ENCODE measurements at regions not wholly inside any gene's neighbourhood (a gene's known extent, or its start where the extent isn't known, plus 50 kb on each side); places are given as distances from the start of the nearest gene placed in this dataset.
"Not testable (repeated sequence)": the region's sequence is repeated elsewhere in the genome, so short reads cannot be mapped to it uniquely, and the experiment has no call there.

DNA sequence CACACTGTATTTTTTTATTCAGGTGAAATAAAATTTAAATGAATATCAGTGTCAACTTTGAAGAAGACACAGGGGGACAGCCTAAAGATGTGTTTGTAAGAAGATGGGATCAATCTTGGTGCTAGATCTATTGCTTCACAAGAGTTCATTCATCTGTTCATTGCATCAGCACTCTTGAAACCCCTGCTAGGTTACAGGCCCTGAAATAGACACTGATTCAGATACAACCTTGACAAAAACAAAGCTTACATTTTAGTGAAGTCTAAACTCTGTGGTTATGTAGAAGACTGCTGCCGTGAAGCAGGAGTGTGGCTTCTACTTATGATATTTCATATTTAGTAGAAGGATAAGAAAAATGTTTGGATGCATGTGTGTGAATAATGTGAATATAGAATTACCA, 215.9 kb upstream of the LRRC61 start:
- not testable (repeated sequence) for DNase-seq (ENCODE audit: low spot score)

DNA sequence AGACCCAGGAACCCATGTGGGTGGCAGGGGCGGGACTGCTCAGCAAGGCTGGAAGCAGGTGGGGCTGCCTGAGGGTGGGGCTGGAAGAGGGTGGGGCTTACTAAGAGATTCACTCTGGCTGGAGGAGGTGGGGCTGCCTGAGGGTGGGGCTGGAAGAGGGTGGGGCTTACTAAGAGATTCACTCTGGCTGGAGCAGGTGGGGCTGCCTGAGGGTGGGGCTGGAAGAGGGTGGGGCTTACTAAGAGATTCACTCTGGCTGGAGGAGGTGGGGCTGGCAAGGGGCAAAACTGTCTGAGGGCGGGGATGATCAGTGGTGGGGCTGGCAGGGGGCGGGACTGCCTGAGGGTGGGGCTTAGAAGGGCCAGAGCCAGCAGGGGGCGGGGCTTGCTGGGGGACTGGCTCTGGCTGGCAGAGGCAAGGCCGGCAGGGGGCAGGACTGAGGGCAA, 212.8 kb upstream of the LRRC61 start:
- not testable (repeated sequence) for DNase-seq (ENCODE audit: low spot score)

DNA sequence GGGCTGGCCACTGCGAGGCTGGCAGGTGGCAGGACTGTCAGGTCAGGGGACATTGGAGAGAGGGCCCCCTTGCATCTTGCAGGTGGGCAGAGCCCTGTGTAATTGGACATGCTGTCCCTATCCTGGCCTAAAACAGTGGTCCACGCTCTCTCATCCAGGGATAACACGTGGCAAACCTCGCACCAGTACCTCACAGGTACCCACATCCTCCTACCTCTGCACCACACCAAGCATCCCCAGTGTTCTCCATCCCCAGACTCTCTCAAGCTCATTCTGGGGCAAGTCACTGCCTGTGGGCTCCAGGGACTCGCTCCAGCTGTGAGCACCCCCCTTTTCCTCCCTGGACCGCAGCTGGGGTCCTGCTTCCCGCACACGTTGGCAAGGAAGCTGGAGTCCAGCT, 212.3 kb upstream of the LRRC61 start:
- DNase-seq (ENCODE audit: low spot score) = not testable (repeated sequence)

DNA sequence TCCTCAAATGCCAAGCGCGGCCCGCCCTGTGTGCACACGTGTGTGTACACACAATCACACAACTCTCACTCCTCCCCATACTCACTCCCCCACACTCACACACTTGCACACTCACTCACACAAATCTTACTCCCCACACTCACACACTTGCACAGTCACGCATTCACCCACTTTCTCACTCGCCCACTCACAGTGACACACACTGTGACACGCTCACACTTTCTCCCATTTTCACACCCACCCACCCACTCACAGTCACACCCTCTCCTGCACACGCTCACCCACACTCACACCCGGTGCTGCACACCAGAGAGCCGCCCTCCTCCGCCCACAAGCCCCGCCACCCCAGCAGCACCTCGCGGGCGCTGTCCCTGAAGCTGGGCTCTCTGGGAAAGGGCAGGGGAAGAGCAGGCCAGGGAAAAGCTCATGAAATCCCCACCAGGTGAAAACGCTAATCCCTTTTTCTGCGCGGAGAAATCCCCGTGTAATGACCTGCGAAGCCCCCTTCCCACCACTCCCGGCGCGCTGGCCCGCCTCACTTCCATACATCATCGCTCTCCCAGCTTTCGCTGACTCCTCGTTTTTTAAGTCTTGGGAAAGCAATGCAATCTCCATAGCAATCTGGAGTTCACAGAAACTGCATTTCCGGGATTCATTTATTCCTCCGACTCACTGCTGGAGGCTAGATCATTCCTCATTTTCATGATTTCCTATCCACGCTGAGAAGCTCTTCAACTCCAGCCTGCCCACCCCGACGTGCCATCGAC, 211.6 kb upstream of the LRRC61 start:
- DNase-seq (ENCODE audit: low spot score) = not testable (repeated sequence)

DNA sequence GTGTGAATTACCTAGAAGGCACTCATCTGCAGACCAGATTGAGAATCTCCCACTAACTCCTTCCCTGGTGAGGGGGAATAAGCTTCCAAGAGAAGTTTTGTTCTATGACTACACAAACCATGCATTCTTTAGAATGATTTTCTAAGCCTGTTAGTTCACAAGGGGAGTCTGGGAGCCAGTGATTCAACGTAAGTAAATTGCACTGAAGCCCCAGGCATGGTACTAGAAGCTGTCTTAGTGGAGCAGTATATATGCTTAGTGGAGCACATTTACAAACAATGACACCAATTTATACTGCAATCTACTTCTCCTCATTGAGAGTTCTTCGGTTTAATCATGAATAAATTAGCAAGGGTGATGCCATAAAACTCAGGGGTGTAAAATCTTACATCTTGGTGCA, 209.9 kb upstream of the LRRC61 start:
- DNase-seq (ENCODE audit: low spot score) = not testable (repeated sequence)

DNA sequence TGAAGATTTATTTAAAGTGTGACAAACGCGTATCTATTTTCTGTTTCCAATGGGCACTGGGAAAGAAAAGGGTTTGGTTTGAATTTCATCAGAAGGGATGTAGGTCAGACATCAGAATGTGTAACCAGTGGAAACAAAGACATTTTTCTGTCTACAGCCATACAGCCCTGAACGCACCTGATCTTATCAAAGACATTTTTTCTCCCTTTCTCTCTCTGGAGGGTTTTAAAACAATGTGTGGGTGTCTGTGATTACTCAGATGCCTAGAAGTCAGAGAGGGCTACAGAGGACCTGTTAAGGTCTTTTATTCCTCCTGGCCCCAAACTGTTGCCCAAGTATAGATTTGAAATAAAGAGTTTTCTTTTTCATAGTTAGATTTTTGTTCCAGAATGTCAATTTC, 208.6 kb upstream of the LRRC61 start:
- not testable (repeated sequence) for DNase-seq (ENCODE audit: low spot score)

DNA sequence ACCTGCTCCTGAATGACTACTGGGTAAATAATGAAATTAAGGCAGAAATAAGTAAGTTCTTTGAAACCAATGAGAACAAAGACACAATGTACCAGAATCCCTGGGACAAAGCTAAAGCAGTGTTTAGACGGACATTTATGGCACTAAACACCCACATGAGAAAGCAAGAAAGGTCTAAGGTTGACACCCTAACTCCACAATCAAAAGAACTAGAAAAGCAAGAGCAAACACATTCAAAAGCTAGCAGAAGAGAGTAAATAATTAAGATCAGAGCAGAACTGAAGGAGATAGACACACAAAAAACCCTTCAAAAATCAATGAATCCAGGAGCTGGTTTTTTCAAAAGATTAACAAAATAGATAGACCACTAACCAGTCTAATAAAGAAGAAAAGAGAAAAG, 203.2 kb upstream of the LRRC61 start:
- DNase-seq (ENCODE audit: low spot score) = not testable (repeated sequence)

DNA sequence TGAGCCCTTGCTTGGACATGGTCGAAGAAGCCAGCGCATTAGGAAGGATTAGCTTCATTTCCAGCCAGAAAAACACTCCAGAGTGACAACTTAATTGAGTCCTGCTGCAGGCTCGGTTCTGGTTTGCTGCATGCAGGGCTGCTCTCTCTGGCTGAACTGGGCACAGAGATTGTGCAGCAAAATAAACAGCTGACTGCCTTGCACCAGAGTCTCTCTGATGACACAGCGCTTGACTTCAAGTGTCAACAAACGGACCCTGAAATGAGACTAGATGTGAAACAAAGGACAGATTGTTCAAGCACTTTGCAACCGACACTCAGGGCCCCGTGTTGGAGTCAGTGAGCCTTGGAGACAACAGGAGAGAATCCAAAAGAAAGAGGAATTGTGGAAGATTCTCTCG, 197.3 kb upstream of the LRRC61 start:
- not testable (repeated sequence) for DNase-seq (ENCODE audit: low spot score)

DNA sequence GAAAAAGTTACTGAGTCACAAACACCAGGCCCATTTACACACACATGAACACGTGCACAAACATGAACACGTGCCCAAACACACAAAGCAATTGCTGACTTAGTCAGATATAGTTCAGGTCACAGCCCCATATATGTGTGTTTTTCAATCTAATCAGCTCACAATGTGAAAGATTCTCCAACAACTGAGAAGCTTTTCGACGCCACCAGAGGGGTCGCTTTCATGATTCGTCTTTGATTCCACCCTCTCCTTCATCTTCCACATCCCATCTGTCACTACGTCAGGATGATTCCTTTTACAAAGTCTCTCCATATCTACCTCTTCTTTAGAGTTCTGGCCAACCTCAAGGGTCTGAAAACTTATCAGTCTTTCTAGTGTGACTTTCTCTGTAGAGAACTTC, 188.7 kb upstream of the LRRC61 start:
- DNase-seq (ENCODE audit: low spot score) = not testable (repeated sequence)

DNA sequence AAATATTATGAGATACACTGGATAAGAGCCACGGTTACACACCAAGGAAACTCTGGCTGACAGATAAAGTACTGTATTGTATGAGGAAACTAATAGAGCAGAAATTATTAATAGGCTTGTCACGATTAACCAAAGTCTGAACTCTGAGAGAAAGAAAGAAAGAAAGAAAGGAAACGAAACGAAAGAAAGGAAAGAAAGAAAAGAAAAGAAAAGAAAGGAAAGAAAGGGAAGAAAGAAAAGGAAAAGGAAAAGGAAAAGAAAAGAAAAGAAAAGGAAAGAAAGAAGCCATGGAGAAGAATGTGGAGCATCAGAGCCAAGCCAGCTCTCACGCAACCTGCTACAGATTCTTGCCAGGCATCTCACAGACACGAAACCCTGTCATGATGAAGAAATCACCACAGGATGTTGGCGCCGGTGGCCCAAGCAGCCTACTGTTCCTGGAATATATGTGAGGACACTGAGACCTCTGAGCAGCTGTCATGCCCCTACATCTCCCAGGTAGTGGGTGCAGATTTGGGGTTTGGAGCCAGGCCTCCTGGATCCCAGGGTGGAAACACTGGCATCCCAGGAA, 187.4 kb upstream of the LRRC61 start:
- DNase-seq (ENCODE audit: low spot score) = not testable (repeated sequence)

DNA sequence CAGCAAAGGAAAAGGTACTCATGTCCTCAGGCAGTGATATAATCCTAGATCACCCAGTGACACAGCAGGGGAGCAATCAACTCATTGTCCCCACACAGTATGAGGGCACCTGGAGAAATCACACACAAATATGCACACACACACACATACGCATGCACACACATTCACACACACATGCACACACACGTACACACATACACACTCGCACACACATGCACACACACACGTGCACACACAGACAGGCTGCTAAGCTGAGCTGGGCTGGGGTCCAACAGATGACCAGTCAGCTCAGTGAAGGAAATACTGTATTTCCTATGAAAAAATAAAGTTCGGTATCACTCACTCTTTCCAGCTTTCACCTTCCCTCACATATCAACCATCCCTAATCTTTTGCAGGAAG, 183.3 kb upstream of the LRRC61 start:
- not testable (repeated sequence) for DNase-seq (ENCODE audit: low spot score)

DNA sequence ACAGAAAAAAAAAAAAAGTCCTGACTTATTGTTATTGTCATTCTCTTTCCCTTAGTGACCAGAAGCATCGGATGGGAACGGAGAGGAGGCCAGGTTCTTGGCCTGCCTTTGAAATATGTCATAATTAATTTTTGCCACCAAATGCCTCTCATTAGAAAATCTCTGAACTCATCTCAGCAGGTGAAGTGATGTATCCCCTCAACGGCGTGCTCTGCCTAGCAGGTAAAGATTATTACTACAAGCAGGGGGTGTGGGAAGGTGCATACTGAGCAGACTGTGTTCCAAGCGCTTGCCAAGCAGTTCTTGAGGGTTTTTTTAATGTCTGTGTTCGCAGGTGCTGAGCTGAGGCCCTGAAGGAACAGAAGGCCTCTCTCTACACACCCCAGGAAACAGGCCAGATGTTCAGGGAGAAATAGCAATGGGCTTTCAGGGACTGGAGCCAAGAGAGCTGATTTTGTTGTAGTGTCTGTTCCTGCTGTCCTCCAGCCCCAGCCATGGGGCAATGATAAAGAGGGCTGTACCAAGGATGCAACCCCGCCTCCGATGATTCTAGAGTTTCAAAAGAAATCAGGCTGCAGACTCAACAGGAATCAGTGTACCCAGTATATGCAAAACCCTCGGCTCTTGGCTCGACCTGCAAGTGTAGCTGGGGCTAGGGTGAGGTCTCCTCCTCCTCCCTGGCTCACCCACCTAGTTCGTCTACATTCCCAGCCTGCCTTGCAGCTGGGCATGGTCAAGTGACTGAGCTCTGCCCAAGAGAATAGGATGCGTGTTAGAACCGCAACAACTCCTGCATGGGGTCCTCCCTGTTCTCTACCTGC, 181.4 kb upstream of the LRRC61 start:
- not testable (repeated sequence) for DNase-seq (ENCODE audit: low spot score)

DNA sequence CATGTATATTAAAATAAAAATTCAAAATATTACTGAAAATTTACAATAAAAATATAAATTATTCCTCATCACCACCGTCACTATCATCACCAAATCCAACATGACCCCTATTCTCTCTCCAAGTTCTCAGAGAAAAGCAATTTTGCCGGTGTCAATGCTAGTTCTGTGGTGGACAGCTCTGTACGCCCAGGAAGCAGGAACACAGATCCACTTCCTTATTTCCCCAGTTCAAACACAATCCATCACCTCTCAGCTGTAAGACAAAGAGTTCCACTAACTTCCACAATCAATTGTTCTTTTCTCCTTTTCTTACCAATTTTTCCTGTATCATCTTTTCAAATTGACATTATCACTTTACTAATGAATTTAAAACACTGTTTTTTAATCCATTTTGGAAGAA, 177.0 kb upstream of the LRRC61 start:
- not testable (repeated sequence) for DNase-seq (ENCODE audit: low spot score)

DNA sequence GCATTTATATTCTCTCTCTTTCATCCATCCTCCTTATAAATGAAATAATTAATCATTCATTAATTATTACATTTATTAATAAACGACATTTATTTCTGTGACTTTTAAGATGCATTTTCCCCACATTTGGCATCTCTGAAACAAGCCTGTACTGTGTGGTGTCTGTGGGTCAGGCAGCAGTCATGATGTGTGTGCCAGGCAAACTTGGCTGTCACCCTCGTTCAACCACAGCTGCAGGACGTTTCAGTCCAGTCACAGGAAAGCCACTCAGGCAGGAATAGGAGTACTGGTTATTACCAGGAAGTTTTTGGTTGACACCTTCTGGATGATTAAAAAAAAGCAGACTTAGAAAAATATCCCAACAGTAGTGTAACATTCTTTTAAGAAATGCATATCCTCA, 175.6 kb upstream of the LRRC61 start:
- DNase-seq (ENCODE audit: low spot score) = not testable (repeated sequence)

DNA sequence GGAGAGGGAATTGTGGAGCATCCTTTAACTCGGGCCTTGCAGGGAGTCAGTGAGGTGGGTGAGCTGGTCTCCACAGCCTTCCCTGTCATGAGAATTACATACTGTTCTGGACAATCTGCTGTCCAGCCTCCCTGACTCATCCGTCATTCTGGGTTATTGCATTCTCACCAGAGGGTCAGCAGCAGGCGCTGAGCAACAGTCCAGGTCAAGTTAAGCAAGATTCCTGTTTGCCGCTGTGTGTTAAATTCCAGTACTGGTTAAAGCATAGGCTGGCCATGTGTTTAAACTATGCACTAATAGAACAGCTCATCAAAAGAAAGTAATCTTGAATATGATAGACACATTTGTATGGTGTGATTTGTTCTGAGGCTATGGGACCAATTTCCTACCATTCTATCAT, 167.1 kb upstream of the LRRC61 start:
- DNase-seq (ENCODE audit: low spot score) = not testable (repeated sequence)

DNA sequence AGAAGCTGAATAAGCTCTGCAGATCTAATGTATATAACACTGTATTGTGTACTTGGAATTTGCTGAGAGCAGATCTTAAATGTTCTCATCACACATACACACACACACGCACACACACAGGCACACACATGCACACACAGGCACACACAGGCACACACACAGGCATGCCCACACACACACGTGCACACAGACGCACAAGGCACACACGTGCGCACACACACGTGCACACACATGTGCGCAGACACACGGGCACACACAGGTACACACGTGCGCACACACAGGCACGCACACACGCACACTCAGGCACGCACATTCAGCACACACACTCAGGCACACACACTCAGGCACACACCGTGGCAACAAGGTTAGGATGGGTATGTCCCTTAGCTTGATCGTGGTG, 164.5 kb upstream of the LRRC61 start:
- DNase-seq (ENCODE audit: low spot score) = not testable (repeated sequence)

DNA sequence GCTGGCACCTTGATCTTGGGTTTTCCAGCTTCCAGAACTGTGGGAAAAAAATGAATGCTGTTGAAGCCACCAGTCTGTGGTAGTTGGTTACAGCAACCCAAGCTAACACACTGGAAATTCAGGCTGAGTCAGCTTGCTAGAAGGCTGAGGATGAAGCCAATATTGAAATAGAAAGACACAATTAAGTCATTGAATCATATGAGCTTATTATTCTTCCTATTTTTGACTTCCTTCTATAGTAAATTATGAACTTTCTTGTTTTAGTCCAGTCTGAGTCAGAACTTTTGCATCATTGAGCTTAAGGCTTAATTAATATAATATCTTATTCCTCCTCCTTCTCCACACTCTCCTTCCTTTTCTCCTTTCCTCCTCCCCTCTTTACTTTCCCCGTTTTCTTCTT, 153.6 kb upstream of the LRRC61 start:
- not testable (repeated sequence) for DNase-seq (ENCODE audit: low spot score)

DNA sequence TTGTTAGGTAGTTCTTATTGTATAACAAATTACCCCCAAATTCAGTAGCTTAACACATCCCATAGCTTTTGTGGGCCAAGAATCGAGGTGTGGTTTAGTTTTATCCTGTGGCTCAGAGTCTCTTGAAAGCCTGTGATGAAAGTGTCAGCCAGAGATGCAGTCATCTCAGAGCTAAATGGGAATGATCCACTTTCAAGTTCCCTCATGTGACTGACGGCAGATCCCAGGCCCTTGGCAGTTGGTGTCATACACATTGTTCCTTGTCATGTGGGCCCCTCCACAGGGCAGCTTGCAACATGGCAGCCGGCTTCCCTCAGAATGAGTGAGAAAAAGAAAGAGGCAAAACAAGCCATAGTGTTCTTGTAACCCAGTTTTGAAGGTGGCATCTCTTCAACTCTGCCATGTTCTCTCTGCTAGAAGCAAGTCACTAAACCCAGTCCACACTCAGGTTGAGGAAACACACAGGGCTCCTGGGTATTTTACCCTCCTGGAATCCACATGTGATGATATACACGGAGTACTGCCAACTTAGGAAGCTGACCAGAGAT, 153.1 kb upstream of the LRRC61 start:
- not testable (repeated sequence) for DNase-seq (ENCODE audit: low spot score)

DNA sequence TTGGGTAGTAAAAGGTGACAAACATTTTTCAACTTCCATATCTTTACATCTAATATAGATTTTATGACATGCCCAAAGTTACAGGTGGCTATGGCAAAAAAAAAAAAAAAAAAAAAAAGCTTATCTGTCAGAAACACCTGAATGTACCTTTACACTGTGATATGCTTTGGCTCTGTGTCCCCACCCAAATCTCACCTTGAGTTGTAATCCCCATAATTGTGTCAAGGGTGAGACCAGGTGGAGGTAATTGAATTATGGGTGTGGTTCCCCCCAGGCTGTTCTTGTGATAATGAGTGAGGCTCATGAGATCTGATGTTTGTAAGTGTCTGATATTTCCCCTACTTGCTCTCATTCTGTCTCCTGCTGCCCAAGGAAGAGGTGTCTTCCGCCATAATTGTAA, 139.6 kb upstream of the LRRC61 start:
- DNase-seq (ENCODE audit: low spot score) = not testable (repeated sequence)

DNA sequence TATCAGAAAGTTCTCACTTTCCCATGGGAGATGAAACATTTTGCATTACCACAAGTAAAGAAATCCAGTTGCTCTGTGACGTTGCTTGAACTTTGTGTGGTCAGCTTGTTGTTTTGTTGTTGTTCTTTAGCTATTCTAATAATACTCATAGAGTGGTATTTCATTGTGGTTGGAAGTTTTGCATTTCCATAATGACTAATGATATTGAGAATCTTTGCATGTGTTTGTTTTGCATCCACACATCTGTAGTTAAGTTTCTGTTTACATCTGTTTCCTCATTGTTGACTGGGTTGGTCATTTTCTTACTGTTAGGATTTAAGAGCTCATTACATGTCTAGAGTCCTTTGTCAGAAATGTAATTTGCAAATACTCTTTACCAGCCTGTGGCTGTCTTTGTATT, 133.2 kb upstream of the LRRC61 start:
- DNase-seq (ENCODE audit: low spot score) = not testable (repeated sequence)

DNA sequence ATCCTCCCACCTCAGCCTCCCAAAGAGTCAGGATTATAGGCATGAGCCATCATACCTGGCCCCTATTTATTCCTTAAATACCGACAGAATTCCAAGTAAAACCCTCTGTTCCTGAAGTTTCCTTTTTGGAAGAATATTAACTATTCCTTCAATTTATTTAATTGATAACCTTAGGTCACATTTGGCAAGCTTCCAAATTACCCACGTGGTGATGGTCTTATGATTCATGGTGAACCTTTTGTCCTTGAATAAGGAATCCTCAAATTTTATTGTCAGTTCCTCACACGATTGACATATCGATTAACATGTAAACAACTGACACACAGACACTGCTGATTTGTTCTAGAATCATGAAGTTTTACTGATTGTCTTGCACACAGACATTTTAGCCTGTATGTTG, 130.6 kb upstream of the LRRC61 start:
- not testable (repeated sequence) for DNase-seq (ENCODE audit: low spot score)

DNA sequence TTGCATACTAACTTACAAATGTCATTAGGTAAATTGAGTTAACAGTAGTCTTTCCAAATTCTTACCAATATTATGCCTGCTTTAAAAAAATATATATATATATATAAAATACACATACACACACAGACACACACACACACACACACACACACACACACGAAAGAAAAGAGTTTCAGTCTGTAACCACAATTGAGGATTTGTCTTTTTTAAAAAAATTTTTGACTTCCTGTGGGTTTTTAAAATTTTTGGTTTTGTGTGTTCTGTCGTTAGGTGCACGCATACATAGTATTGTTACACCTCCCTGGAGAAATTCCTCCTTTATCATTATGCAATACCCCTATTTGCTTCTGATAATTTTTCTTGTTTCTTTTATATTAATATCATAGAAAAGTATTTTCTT, 129.3 kb upstream of the LRRC61 start:
- not testable (repeated sequence) for DNase-seq (ENCODE audit: low spot score)
